Ishikawa (cell line): ENCODE measurements at regions not wholly inside any gene's neighbourhood (a gene's known extent, or its start where the extent isn't known, plus 50 kb on each side); places are given as distances from the start of the nearest gene placed in this dataset.

ENCODE experiments used
- CEBPB ChIP-seq: IDR thresholded peaks from 2 replicates; pipeline ENCODE4 v1.6.1; 2012
- CREB1 ChIP-seq: IDR thresholded peaks from 2 replicates; pipeline ENCODE4 v1.6.1; 2012; ENCODE audit warnings: low read depth
- EGR1 ChIP-seq: IDR thresholded peaks from 2 replicates; pipeline ENCODE4 v1.6.1; 2012
- EP300 ChIP-seq: IDR thresholded peaks from 2 replicates; pipeline ENCODE4 v1.6.1; 2012; ENCODE audit warnings: borderline replicate concordance
- FOXM1 ChIP-seq: IDR thresholded peaks from 2 replicates; pipeline ENCODE4 v1.6.1; 2012; ENCODE audit warnings: low read depth, borderline replicate concordance
- NFIC ChIP-seq: IDR thresholded peaks from 2 replicates; pipeline ENCODE4 v1.6.1; 2012
- RAD21 ChIP-seq: IDR thresholded peaks from 2 replicates; pipeline ENCODE4 v1.6.1; 2012; ENCODE audit warnings: low read depth
- TAF1 ChIP-seq: IDR thresholded peaks from 2 replicates; pipeline ENCODE4 v1.6.1; 2012; ENCODE audit warnings: low read depth, mild to moderate bottlenecking
- TCF12 ChIP-seq: IDR thresholded peaks from 2 replicates; pipeline ENCODE4 v1.6.1; 2012; ENCODE audit warnings: low read depth
- TEAD4 ChIP-seq: IDR thresholded peaks from 2 replicates; pipeline ENCODE4 v1.6.1; 2012
- YY1 ChIP-seq: IDR thresholded peaks from 2 replicates; pipeline ENCODE4 v1.6.1; 2012; ENCODE audit warnings: low read depth
- ZBTB7A ChIP-seq: IDR thresholded peaks from 2 replicates; pipeline ENCODE4 v1.6.1; 2012; ENCODE audit warnings: low read depth
- TF ChIP-seq, protein P1 (sequence below): IDR thresholded peaks from 2 replicates; pipeline ENCODE4 v1.6.1; 2012
- TF ChIP-seq, protein P2 (sequence below): IDR thresholded peaks from 2 replicates; pipeline ENCODE4 v1.6.1; 2012
- TF ChIP-seq, protein P3 (sequence below): IDR thresholded peaks from 2 replicates; pipeline ENCODE4 v1.6.1; 2012; ENCODE audit warnings: low read depth, mild to moderate bottlenecking

DNA sequence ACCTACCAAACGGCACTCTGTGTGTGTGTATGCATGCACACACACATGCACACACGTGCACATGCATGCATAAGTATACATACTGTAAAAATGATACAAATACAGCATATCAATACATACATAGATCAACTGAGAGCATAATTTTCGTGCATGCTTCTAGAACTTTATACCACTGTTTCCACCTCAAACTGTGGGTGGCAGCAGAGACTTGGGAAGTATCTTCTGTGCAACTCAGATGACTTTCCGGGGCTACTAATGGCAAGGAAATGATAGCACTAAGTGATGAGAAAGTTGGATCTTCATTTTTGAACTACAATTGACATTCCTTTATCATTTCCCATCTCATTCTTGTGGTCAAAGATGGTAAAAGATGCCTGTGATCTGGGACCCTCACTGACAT, 570.7 kb downstream of the REEP3 start:
- peak; percentile 46 for TF ChIP-seq RAD21
- TF ChIP-seq CEBPB, result no peak

- TF ChIP-seq, protein P1, sequence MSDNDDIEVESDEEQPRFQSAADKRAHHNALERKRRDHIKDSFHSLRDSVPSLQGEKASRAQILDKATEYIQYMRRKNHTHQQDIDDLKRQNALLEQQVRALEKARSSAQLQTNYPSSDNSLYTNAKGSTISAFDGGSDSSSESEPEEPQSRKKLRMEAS, result no peak
- TF ChIP-seq CEBPB (no peak), EP300 (no peak), FOXM1 (no peak), TEAD4 (no peak), RAD21 (no peak), CREB1 (no peak), TCF12 (no peak)
- TF ChIP-seq, protein P2, sequence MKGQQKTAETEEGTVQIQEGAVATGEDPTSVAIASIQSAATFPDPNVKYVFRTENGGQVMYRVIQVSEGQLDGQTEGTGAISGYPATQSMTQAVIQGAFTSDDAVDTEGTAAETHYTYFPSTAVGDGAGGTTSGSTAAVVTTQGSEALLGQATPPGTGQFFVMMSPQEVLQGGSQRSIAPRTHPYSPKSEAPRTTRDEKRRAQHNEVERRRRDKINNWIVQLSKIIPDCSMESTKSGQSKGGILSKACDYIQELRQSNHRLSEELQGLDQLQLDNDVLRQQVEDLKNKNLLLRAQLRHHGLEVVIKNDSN, result no peak
Measured at GRCh38 chr10:64093304-64093703, 572.1 kb downstream of the REEP3 start.

DNA sequence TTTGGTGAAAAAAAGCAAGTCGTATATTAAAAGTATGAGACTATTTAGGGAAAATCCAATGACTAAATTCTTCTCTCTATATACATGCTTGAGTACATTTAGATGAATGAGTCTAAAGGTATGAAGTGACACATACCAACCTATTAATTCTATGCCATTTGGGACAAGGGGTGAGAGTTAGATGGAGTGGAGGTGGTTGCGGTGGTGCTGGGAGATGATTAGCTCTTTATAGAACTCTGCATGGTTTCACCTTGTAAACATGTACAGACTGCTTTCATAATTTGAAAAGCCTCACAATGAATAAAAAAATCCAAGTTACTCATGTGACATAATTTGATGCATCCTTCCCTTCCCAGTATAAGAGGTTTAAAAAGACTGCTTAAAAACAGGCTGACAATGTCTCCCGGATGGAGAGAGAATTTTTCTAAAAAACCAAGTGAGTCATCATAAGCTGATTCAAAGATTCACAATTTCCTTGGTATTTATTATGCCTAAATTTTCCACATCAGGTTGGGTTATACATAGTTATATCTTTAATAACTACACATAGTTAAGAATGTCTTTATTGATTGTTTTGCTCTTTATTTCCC, 572.8 kb downstream of the REEP3 start:
- TF ChIP-seq TCF12 (no peak), NFIC (no peak), YY1 (no peak), EP300 (no peak), CEBPB (no peak), TAF1 (no peak), TEAD4 (no peak), FOXM1 (no peak), RAD21 (no peak), CREB1 (no peak), EGR1 (no peak), ZBTB7A (no peak)
- TF ChIP-seq, protein P2, result no peak
- TF ChIP-seq, protein P1, result no peak
- TF ChIP-seq, protein P3, sequence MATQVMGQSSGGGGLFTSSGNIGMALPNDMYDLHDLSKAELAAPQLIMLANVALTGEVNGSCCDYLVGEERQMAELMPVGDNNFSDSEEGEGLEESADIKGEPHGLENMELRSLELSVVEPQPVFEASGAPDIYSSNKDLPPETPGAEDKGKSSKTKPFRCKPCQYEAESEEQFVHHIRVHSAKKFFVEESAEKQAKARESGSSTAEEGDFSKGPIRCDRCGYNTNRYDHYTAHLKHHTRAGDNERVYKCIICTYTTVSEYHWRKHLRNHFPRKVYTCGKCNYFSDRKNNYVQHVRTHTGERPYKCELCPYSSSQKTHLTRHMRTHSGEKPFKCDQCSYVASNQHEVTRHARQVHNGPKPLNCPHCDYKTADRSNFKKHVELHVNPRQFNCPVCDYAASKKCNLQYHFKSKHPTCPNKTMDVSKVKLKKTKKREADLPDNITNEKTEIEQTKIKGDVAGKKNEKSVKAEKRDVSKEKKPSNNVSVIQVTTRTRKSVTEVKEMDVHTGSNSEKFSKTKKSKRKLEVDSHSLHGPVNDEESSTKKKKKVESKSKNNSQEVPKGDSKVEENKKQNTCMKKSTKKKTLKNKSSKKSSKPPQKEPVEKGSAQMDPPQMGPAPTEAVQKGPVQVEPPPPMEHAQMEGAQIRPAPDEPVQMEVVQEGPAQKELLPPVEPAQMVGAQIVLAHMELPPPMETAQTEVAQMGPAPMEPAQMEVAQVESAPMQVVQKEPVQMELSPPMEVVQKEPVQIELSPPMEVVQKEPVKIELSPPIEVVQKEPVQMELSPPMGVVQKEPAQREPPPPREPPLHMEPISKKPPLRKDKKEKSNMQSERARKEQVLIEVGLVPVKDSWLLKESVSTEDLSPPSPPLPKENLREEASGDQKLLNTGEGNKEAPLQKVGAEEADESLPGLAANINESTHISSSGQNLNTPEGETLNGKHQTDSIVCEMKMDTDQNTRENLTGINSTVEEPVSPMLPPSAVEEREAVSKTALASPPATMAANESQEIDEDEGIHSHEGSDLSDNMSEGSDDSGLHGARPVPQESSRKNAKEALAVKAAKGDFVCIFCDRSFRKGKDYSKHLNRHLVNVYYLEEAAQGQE, result no peak

DNA sequence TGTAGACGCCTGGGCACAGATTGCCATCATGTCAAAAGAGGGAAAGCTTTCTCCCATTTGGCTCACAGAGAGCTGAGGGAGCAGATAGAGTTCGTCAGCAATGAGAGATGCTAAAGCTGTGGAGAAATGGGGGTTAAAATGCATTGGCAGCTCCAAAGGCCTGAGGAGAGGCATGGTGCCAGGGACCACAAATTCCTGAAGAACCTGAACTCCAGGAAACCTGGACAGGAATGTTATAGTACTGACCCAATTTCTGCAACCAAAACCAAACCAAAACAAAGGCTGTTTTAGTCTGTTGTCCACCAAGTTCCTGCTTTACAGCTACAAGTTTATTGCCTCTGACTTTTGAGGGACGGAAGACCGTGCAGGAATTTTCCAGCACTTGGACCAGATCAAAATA, 575.7 kb downstream of the REEP3 start:
- TF ChIP-seq EP300 (no peak), EGR1 (no peak), ZBTB7A (no peak), YY1 (no peak), TEAD4 (no peak), TAF1 (no peak), CREB1 (no peak), FOXM1 (no peak), CEBPB (no peak), TCF12 (no peak), NFIC (no peak), RAD21 (no peak)
- TF ChIP-seq, protein P3, result no peak
- TF ChIP-seq, protein P1, result no peak
- TF ChIP-seq, protein P2, result no peak

DNA sequence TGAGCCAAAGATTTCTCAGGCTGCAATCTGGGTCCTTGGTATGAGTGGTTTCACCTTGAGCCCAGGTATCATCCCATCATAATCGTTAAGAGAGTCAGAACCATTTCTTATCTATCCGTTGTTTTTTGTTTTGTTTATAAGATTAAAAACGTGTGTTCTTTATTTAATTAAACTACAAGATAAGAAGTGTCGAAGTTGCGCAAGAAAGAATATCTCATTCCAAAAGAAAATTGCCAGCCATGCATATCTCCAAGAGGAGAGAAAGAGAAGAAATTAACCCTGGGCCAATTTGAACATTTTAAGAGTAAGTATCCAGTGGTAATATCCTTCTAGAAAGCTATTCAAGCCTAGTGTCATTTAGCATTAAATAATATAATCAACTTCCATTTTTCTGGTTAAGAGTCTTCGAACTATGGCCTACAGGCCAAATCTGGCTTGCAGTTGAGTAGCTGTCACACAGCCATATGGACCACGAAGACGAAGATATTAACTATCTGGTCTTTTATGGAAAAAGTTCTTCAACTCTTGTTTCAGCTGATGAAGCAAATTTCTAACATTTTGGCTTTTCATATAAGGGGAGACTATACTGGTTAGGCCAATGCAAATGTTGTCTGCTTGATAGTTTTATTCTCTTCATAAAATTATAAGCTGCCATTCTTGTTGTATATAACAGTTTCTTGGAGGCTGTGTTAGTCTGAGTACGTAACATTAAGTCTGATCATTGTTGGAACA, 576.4 kb downstream of the REEP3 start:
- TF ChIP-seq EGR1 (no peak), NFIC (no peak), TAF1 (no peak), RAD21 (no peak), CEBPB (no peak), TEAD4 (no peak), TCF12 (no peak), YY1 (no peak), ZBTB7A (no peak), CREB1 (no peak), EP300 (no peak), FOXM1 (no peak)
- TF ChIP-seq, protein P1, result no peak
- TF ChIP-seq, protein P3, result no peak
- TF ChIP-seq, protein P2, result no peak
